OCI-LY3 (cell line): ENCODE measurements at regions not wholly inside any gene's neighbourhood (a gene's known extent, or its start where the extent isn't known, plus 50 kb on each side); places are given as distances from the start of the nearest gene placed in this dataset.

Experiments
- EZH2phosphoT487 ChIP-seq: fragments of 200-600 bp; shearing (Covaris generic); IDR thresholded peaks from 2 replicates; pipeline ENCODE4 v1.6.1; 2018; ENCODE audit warnings: antibody characterized with exemption, mixed run types, low read depth
- TF ChIP-seq, protein P1 (sequence below): fragments of 200-600, 300-600 bp; sonication (generic); IDR thresholded peaks from 2 replicates; pipeline ENCODE4 v1.5.1; 2014; ENCODE audit warnings: antibody characterized with exemption, low read length, low read depth

DNA sequence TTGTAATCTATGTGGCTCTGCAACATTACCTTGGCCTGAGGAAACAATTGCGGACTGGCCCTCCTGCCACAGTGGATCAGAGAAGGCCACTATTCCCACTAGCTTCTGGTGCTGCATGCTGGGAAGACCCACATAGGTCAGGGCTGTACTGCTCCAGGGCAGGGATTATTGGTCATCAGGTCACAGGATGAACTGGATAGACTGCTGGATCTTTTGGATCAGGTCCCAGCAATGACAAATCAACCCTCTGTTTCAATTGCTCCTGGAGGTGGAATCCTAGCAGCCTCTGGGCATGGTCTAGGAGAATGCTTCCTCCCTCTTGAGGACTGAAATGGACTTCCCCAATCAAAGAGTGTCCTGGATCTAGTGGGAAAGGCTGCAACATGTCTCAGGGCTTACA lies 66.7 kb upstream of the PHF24 start:
- TF ChIP-seq, protein P1, sequence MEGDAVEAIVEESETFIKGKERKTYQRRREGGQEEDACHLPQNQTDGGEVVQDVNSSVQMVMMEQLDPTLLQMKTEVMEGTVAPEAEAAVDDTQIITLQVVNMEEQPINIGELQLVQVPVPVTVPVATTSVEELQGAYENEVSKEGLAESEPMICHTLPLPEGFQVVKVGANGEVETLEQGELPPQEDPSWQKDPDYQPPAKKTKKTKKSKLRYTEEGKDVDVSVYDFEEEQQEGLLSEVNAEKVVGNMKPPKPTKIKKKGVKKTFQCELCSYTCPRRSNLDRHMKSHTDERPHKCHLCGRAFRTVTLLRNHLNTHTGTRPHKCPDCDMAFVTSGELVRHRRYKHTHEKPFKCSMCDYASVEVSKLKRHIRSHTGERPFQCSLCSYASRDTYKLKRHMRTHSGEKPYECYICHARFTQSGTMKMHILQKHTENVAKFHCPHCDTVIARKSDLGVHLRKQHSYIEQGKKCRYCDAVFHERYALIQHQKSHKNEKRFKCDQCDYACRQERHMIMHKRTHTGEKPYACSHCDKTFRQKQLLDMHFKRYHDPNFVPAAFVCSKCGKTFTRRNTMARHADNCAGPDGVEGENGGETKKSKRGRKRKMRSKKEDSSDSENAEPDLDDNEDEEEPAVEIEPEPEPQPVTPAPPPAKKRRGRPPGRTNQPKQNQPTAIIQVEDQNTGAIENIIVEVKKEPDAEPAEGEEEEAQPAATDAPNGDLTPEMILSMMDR = no peak
- no peak for TF ChIP-seq EZH2phosphoT487
